Adrenal gland (tissue), 9 donors: ENCODE measurements at regions not wholly inside any gene's neighbourhood (a gene's known extent, or its start where the extent isn't known, plus 50 kb on each side); places are given as distances from the start of the nearest gene placed in this dataset.

Experiments used
- DNase-seq, 7 donors: peaks; one replicate each; pipeline ENCODE4 v3.0.0-alpha.2; 2019 to 2020
- H3K27ac ChIP-seq, 5 donors: fragments of 200-600 bp; sonication (generic) in 4 of 5; 1 replicate in 3 of 5; 2 replicates in 2 of 5; pipeline versions ENCODE4 v1.5.1 to v1.8.0; 2016 to 2020; ENCODE audit warnings: mild to moderate bottlenecking in 1 of 5
- H3K27me3 ChIP-seq: fragments of 200-600 bp; 2 replicates; pipeline ENCODE4 v1.8.0; 2021
- H3K36me3 ChIP-seq, 2 donors: fragments of 200-600 bp; replicated peaks in 1 of 2; 1 replicate in 1 of 2; 2 replicates in 1 of 2; pipeline versions ENCODE4 v1.5.1 to v1.8.0; 2018 to 2022
- H3K4me1 ChIP-seq, 2 donors: fragments of 200-600 bp; replicated peaks in 1 of 2; 1 replicate in 1 of 2; 2 replicates in 1 of 2; pipeline versions ENCODE4 v1.5.1 to v1.8.0; 2018 to 2021
- H3K4me3 ChIP-seq, 4 donors: fragments of 200-600 bp; sonication (generic) in 3 of 4; one replicate each; pipeline ENCODE4 v1.5.1; 2016 to 2018
- H3K9me3 ChIP-seq, 3 donors: fragments of 200-600 bp; sonication (generic) in 1 of 3; replicated peaks in 1 of 3; 1 replicate in 2 of 3; 2 replicates in 1 of 3; pipeline versions ENCODE4 v1.5.1 to v1.8.0; 2016 to 2021
- POLR2A ChIP-seq, 2 donors: fragments of 450-650 bp; IDR thresholded peaks; one replicate each; pipeline ENCODE4 v1.6.1; 2017; ENCODE audit warnings: antibody characterized with exemption in 2 of 2, mild to moderate bottlenecking in 2 of 2, moderate library complexity in 1 of 2
- WGBS, 4 donors: extraction: QIAGEN DNeasy Blood & Tissue Kit in 2 of 4; methylation state at CpG; one replicate each; pipeline versions ENCODE4 v1.1.5 to v1.1.7; 2013 to 2017; 5-methylcytosine and 5-hydroxymethylcytosine counted together
- intact Hi-C, 2 donors: fragments of 100-400 bp; cut with DNase I; formaldehyde crosslinking; loops; one replicate each; pipeline versions ENCODE4 v1.14.1 to v1.15.0; 2022 to 2023
- TF ChIP-seq, protein P1 (sequence below), 6 experiments: fragments of 450-650 bp in 4 of 6; fragments of 200-600 bp in 2 of 6; sonication (generic) in 1 of 6; IDR thresholded peaks; 1 replicate in 5 of 6; 2 replicates in 1 of 6; pipeline versions ENCODE4 v1.5.1 to v1.8.0; 2016 to 2021; ENCODE audit warnings: antibody characterized with exemption in 6 of 6, mild to moderate bottlenecking in 2 of 6, moderate library complexity in 1 of 6
- donor health status: healthy with polysubstance abuse.
- donor health status: Bipolar disorder and iron deficiency.
- donor health status: DM: yes; HTN: yes; CAD: no.
- donor health status: DM: no; HTN: no; CAD: no.
- donor health status: DM: no; HTN: no; CAD: no.

- no peaks in the 10 kb centered on the region for H3K9me3 ChIP-seq
- intact Hi-C loops: no loop called here
- DNase-seq: no peak
- no peaks in the 10 kb centered on the region for H3K36me3 ChIP-seq
- no peak overlapping the region for H3K4me3 ChIP-seq
- H3K27ac ChIP-seq: peak overlapping the region in 2 of 5 donors; percentile 49 to 61
- H3K4me1 ChIP-seq: peaks cover 0 to 10% of the 10 kb centered on the region in 2 donors
- no peaks in the 10 kb centered on the region for H3K27me3 ChIP-seq
- TF ChIP-seq POLR2A (IDR thresholded peaks at IDR 0.05): no peak
- TF ChIP-seq, protein P1, sequence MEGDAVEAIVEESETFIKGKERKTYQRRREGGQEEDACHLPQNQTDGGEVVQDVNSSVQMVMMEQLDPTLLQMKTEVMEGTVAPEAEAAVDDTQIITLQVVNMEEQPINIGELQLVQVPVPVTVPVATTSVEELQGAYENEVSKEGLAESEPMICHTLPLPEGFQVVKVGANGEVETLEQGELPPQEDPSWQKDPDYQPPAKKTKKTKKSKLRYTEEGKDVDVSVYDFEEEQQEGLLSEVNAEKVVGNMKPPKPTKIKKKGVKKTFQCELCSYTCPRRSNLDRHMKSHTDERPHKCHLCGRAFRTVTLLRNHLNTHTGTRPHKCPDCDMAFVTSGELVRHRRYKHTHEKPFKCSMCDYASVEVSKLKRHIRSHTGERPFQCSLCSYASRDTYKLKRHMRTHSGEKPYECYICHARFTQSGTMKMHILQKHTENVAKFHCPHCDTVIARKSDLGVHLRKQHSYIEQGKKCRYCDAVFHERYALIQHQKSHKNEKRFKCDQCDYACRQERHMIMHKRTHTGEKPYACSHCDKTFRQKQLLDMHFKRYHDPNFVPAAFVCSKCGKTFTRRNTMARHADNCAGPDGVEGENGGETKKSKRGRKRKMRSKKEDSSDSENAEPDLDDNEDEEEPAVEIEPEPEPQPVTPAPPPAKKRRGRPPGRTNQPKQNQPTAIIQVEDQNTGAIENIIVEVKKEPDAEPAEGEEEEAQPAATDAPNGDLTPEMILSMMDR (IDR thresholded peaks at IDR 0.05): no peak
Observed at GRCh38 chr7:131226514-131226865, 101.2 kb upstream of the MKLN1 start.

GRCh38 chr7:131231381-131232220 is 96.1 kb upstream of the MKLN1 start:
- H3K4me1 ChIP-seq: peaks cover 0 to 15% of the 10 kb centered on the region in 2 donors
- DNase-seq: peak in 4 of 7 donors; percentile 19 to 62 (median 27)
- TF ChIP-seq, protein P1 (IDR thresholded peaks at IDR 0.05): peak in 1 of 6 experiments; percentile 8
- no peak for TF ChIP-seq POLR2A (IDR thresholded peaks at IDR 0.05)
- peak overlapping the region in 3 of 5 donors; percentile 28 to 77 (median 59) for H3K27ac ChIP-seq
- WGBS, 4 donors: 63 to 73% (median 68%) methylated on average over 10 of the region's 10 CpGs
- no peaks in the 10 kb centered on the region for H3K9me3 ChIP-seq
- no peaks in the 10 kb centered on the region for H3K27me3 ChIP-seq
- H3K36me3 ChIP-seq: no peaks in the 10 kb centered on the region
- intact Hi-C loops: no loop called here
- peak overlapping the region in 1 of 4 donors; percentile 17 for H3K4me3 ChIP-seq

DNA sequence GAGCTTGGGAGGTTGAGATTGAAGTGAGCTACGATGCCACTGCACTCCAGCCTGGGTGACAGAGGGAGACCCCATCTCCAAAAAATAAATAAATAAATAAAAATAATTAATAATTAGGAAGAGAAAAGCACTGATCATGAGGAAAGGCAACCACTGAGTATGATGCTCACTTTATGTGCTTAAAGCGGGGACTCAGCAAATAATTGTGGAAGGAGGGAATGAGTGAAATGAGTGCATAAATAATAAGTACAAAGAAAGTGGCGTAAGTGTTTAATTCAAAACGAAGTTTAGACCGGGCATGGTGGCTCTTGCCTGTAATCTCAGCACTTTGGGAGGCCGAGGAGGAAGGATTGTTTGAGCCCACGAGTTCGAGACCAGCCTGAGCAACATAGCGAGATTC is 94.9 kb upstream of the MKLN1 start:
- no peaks in the 10 kb centered on the region for H3K27me3 ChIP-seq
- H3K27ac ChIP-seq: no peak overlapping the region
- no peaks in the 10 kb centered on the region for H3K9me3 ChIP-seq
- no peak for TF ChIP-seq POLR2A (IDR thresholded peaks at IDR 0.05)
- TF ChIP-seq, protein P1 (IDR thresholded peaks at IDR 0.05): no peak
- intact Hi-C loops: no loop called here
- H3K4me1 ChIP-seq: peaks cover 0 to 15% of the 10 kb centered on the region in 2 donors
- WGBS, 4 donors: 89 to 97% (median 91%) methylated on average over 9 of the region's 9 CpGs
- H3K36me3 ChIP-seq: no peaks in the 10 kb centered on the region
- H3K4me3 ChIP-seq: no peak overlapping the region
- peak in 1 of 7 donors; percentile 28 for DNase-seq

DNA sequence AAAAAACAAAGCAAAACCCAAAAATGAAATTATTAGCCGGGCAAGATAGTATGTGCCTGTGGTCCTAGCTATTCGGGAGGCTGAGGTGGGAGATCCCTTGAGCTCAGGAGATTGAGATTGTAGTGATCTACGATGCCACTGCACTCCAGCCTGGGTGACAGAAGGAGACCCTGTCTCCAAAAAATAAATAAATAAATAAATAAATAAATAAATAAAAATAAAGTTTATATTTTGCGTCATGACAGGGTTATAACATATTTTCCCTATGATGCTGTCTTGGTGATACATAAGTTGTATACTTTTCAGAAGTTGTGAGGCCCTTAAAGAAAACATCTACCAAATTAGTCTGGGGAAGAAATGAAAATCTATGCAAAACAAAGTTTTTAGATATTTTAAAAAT is 94.5 kb upstream of the MKLN1 start:
- no peaks in the 10 kb centered on the region for H3K27me3 ChIP-seq
- H3K4me3 ChIP-seq: no peak overlapping the region
- intact Hi-C loops: no loop called here
- H3K27ac ChIP-seq: no peak overlapping the region
- TF ChIP-seq, protein P1 (IDR thresholded peaks at IDR 0.05): no peak
- TF ChIP-seq POLR2A (IDR thresholded peaks at IDR 0.05): no peak
- H3K9me3 ChIP-seq: no peaks in the 10 kb centered on the region
- WGBS, 4 donors: 93 to 98% (median 96%) methylated on average over 4 of the region's 4 CpGs
- peaks cover 0 to 16% of the 10 kb centered on the region in 2 donors for H3K4me1 ChIP-seq
- no peaks in the 10 kb centered on the region for H3K36me3 ChIP-seq
- peak in 1 of 7 donors; percentile 18 for DNase-seq
